T-helper 17 cell (primary cell): ENCODE measurements at regions not wholly inside any gene's neighbourhood (a gene's known extent, or its start where the extent isn't known, plus 50 kb on each side); places are given as distances from the start of the nearest gene placed in this dataset.
A peak's percentile ranks its signal among the peaks of the same experiment; 100 is the strongest.

ENCODE experiments used
- ATAC-seq: fragments of 150-1000 bp; cut with Tn5 transposase; 2 replicates; pipeline ENCODE4 v1.10.0; 2021; ENCODE audit warnings: mild to moderate bottlenecking, moderate library complexity
- DNase-seq, 3 donors: peaks; one replicate each; pipeline versions ENCODE4 v3.0.0 to v3.0.0-alpha.2; 2020 to 2021
- H3K9me3 ChIP-seq: one replicate; pipeline ENCODE4 v1.7.0; 2013; ENCODE audit warnings: low read length, mild to moderate bottlenecking; ENCODE audit not compliant: control insufficient read depth, poor library complexity, severe bottlenecking
- H3K27ac Mint-ChIP-seq: one replicate; pipeline ENCODE4 v1.8.0; 2022; ENCODE audit warnings: mild to moderate bottlenecking, moderate library complexity, mixed read lengths
- H3K27me3 Mint-ChIP-seq: one replicate; pipeline ENCODE4 v1.8.0; 2022; ENCODE audit warnings: mixed read lengths
- H3K36me3 Mint-ChIP-seq: one replicate; pipeline ENCODE4 v1.8.0; 2022; ENCODE audit warnings: low read depth, mixed read lengths
- H3K4me1 Mint-ChIP-seq: one replicate; pipeline ENCODE4 v1.8.0; 2022; ENCODE audit warnings: mild to moderate bottlenecking, mixed read lengths
- H3K4me3 Mint-ChIP-seq: one replicate; pipeline ENCODE4 v1.8.0; 2022; ENCODE audit warnings: mild to moderate bottlenecking, moderate library complexity, mixed read lengths

- no peaks in the 10 kb centered on the region for H3K9me3 ChIP-seq
- DNase-seq = no peak
- Mint-ChIP-seq H3K4me3 (no peak overlapping the region), H3K27me3 (peaks cover 8% of the 10 kb centered on the region), H3K27ac (no peak overlapping the region), H3K4me1 (peaks cover 32% of the 10 kb centered on the region), H3K36me3 (no peaks in the 10 kb centered on the region)
- no peak for ATAC-seq
These were observed 72.3 kb downstream of the FAM76B start for GRCh38 chr11:95717314-95717713.

GRCh38 chr11:95716266-95716665 is 73.3 kb downstream of the FAM76B start:
- peak overlapping the region; percentile 92 for H3K27ac Mint-ChIP-seq
- no peaks in the 10 kb centered on the region for H3K9me3 ChIP-seq
- ATAC-seq (no peak), DNase-seq (no peak)
- H3K4me3 Mint-ChIP-seq = peak overlapping the region; percentile 75
- H3K27me3 Mint-ChIP-seq = peaks cover 18% of the 10 kb centered on the region
- H3K36me3 Mint-ChIP-seq = peaks cover 2% of the 10 kb centered on the region
- peaks cover 36% of the 10 kb centered on the region for H3K4me1 Mint-ChIP-seq

DNA sequence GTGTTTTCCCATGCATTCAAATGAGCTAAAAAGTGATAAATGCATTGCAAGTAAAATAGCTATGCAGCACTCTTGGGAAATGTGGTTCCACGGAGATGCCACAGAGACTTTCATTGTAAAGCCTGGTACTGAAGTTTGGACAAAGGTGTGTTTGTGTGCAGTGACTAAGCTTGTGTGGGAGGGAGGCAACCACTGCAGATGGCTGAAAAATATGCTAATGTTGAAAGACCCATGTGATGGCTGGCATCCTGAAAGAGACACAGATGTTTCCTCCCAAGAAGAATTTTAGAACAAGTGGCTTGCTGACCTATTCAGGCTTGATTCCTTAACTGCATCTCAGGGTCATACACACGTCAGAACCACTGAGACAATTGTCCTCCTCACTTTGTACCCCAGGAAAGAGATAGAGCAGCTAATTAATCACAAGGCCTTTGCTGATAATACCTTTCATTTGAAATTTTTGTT is 73.8 kb downstream of the FAM76B start:
- ATAC-seq (peak; percentile 76), DNase-seq (no peak)
- peak overlapping the region; percentile 92 for H3K27ac Mint-ChIP-seq
- peak overlapping the region; percentile 75 for H3K4me3 Mint-ChIP-seq
- H3K9me3 ChIP-seq = no peaks in the 10 kb centered on the region
- peaks cover 18% of the 10 kb centered on the region for H3K27me3 Mint-ChIP-seq
- H3K4me1 Mint-ChIP-seq = peaks cover 34% of the 10 kb centered on the region
- H3K36me3 Mint-ChIP-seq = peaks cover 2% of the 10 kb centered on the region

GRCh38 chr11:95714843-95715776 is 74.5 kb downstream of the FAM76B start:
- peak overlapping the region; percentile 92 for H3K27ac Mint-ChIP-seq
- peaks cover 18% of the 10 kb centered on the region for H3K27me3 Mint-ChIP-seq
- H3K4me1 Mint-ChIP-seq = peaks cover 29% of the 10 kb centered on the region
- peak overlapping the region; percentile 75 for H3K4me3 Mint-ChIP-seq
- no peaks in the 10 kb centered on the region for H3K9me3 ChIP-seq
- DNase-seq (no peak), ATAC-seq (no peak)
- peaks cover 4% of the 10 kb centered on the region for H3K36me3 Mint-ChIP-seq

GRCh38 chr11:95713428-95713827 is 76.2 kb downstream of the FAM76B start:
- Mint-ChIP-seq H3K4me1 (peaks cover 21% of the 10 kb centered on the region), H3K27me3 (peaks cover 18% of the 10 kb centered on the region), H3K27ac (no peak overlapping the region), H3K4me3 (no peak overlapping the region), H3K36me3 (peaks cover 4% of the 10 kb centered on the region)
- no peaks in the 10 kb centered on the region for H3K9me3 ChIP-seq
- DNase-seq (no peak), ATAC-seq (no peak)

DNA sequence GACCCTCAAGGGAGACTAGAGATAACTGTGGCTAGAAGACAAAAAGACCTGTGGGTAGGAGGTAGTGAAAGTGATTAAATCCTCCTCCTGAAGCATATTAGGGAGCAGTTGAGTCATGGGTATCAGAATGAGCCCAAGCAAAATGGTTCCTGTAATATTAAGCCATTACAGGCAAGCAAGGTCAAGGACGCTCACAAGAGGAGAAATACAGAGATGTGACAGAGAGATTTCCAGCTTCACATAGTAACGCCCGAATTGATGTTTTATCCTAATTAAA is 77.7 kb downstream of the FAM76B start:
- H3K9me3 ChIP-seq = no peaks in the 10 kb centered on the region
- no peak for DNase-seq
- ATAC-seq = no peak
- Mint-ChIP-seq H3K4me1 (peaks cover 21% of the 10 kb centered on the region), H3K36me3 (peaks cover 4% of the 10 kb centered on the region), H3K27me3 (peaks cover 18% of the 10 kb centered on the region), H3K27ac (no peak overlapping the region), H3K4me3 (peak overlapping the region; percentile 56)

DNA sequence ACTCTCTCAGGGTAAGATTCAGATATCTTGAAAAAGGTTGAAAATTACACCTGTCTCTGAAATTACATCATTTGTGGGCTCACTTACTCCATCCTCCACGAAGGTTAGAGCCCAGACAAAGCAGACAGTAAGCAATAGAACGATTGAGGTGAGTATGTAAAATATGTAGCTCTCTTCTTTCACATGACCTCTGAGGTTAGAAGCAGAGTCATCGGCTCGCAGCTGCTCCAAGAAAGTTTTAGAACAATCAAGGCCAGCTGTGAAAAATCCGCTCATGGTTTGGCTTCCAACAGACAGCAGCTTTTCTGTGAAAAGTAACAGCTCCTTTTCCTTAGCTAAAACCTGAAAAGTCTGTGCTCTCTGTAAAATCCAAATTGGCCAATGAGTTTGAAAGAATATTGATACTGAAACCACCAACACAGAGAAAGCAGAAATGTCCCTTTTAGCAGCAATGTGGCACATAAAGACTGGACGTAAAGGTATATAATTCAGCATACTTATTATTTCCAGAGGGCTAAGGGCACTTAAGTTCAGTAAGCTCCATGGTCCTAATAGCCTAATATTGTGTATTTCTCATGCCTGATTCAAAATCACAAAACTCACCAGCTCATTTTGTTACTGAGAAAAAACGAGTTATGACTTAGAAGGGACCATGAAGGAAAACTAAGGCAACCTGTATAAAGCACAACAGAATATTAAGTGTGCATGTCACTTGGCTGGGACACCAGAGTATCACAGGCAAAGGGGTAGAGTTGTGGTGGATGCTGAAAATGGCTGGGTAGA is 78.2 kb downstream of the FAM76B start:
- Mint-ChIP-seq H3K4me3 (peak overlapping the region; percentile 56), H3K27me3 (peaks cover 18% of the 10 kb centered on the region), H3K27ac (no peak overlapping the region), H3K4me1 (peaks cover 20% of the 10 kb centered on the region), H3K36me3 (peaks cover 4% of the 10 kb centered on the region)
- peak; percentile 40 for ATAC-seq
- no peaks in the 10 kb centered on the region for H3K9me3 ChIP-seq
- DNase-seq = no peak

GRCh38 chr11:95708681-95709080 is 80.9 kb downstream of the FAM76B start:
- no peaks in the 10 kb centered on the region for H3K9me3 ChIP-seq
- DNase-seq (no peak), ATAC-seq (no peak)
- H3K4me1 Mint-ChIP-seq = peaks cover 8% of the 10 kb centered on the region
- no peak overlapping the region for H3K4me3 Mint-ChIP-seq
- peaks cover 18% of the 10 kb centered on the region for H3K27me3 Mint-ChIP-seq
- H3K27ac Mint-ChIP-seq = no peak overlapping the region
- peaks cover 4% of the 10 kb centered on the region for H3K36me3 Mint-ChIP-seq

DNA sequence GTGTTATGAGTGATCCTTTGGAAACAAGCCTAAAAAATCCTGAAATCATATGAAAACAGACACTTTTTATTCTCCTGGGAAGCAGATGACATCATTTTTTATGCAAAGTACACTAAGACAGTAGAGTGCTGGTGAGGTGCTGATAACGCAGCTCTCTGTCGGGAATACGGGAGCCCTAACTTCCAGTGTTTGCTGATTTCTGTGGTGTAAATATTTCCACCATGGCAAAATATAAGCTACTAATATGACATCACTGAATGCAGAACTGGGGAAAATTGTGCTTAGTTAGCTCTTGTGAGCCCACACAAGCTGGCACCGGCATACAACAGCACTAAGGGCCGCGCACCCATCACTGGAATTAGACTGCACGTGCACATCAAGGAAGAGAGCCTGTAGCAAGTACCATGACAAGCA is 82.6 kb downstream of the FAM76B start:
- no peak overlapping the region for H3K4me3 Mint-ChIP-seq
- H3K27me3 Mint-ChIP-seq = peaks cover 7% of the 10 kb centered on the region
- H3K9me3 ChIP-seq = no peaks in the 10 kb centered on the region
- no peak overlapping the region for H3K27ac Mint-ChIP-seq
- H3K4me1 Mint-ChIP-seq = peaks cover 6% of the 10 kb centered on the region
- peaks cover 4% of the 10 kb centered on the region for H3K36me3 Mint-ChIP-seq
- DNase-seq = no peak
- no peak for ATAC-seq

DNA sequence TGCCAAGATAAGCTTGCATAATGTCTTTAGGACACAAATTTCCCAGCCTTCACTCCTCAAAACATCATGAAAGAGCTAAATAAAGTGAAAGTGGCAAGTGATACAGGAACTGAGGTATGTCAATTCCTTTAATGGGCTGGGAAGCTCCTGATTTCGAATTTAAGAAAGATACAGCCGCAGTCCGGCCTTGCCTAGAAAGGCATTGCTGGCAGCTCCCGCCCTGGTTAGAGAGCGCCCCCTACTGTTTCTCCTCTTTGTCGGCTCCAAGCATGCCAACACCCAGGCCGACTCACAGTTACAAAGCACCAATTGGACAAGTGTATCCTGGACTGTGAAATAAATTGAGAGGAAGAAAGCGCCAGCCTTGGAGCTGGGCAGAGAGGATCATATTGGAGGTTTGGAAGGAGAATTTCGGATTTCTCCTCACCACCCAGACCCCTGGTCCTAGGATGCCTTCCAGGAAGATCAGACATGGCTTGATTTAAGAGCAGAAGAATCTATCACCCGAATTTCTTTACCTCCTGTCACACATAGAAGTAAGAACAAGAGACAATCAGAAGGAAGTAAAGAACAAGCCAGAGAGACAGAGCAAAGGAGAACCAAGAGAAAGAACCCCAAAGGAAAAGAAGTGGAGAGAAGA is 84.0 kb downstream of the FAM76B start:
- DNase-seq (peak; percentile 55 to 75 (median 64)), ATAC-seq (peak; percentile 96)
- H3K27ac Mint-ChIP-seq = no peak overlapping the region
- H3K4me3 Mint-ChIP-seq = no peak overlapping the region
- H3K27me3 Mint-ChIP-seq = no peaks in the 10 kb centered on the region
- peaks cover 7% of the 10 kb centered on the region for H3K4me1 Mint-ChIP-seq
- peaks cover 2% of the 10 kb centered on the region for H3K36me3 Mint-ChIP-seq
- no peaks in the 10 kb centered on the region for H3K9me3 ChIP-seq

DNA sequence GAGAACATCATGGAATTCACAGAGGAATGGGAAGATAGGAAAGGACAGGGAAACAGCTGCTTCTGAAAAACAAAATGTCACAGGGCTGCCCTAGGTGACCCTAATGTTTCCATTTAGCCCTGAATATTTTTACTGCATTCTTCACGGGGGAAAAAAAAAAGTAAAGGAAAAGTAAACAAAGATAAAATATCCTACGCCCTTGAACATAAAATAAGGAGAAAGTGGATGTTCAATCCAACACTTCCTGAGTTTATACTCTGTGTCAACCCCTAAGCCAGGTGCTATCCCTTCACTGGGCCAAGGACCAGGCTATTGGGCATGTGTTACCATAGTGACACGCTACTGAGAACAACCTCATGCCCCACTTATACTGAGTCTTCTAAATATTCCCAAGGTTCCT is 84.7 kb downstream of the FAM76B start:
- no peaks in the 10 kb centered on the region for H3K36me3 Mint-ChIP-seq

GRCh38 chr11:95703049-95703448 is 86.5 kb downstream of the FAM76B start:
- no peak overlapping the region for H3K27ac Mint-ChIP-seq
- peaks cover 30% of the 10 kb centered on the region for H3K4me1 Mint-ChIP-seq
- no peaks in the 10 kb centered on the region for H3K27me3 Mint-ChIP-seq
- ATAC-seq (no peak), DNase-seq (no peak)
- no peaks in the 10 kb centered on the region for H3K36me3 Mint-ChIP-seq
- peak overlapping the region; percentile 41 for H3K4me3 Mint-ChIP-seq
- H3K9me3 ChIP-seq = no peaks in the 10 kb centered on the region

More for the DNA sequence above, 84.7 kb downstream of the FAM76B start:
- no peak for DNase-seq
- H3K4me3 Mint-ChIP-seq = no peak overlapping the region
- ATAC-seq = no peak
- peaks cover 14% of the 10 kb centered on the region for H3K4me1 Mint-ChIP-seq
- no peak overlapping the region for H3K27ac Mint-ChIP-seq
- H3K27me3 Mint-ChIP-seq = no peaks in the 10 kb centered on the region
- no peaks in the 10 kb centered on the region for H3K9me3 ChIP-seq

GRCh38 chr11:95702526-95702925 is 87.1 kb downstream of the FAM76B start:
- no peaks in the 10 kb centered on the region for H3K27me3 Mint-ChIP-seq
- H3K9me3 ChIP-seq = no peaks in the 10 kb centered on the region
- DNase-seq (no peak), ATAC-seq (no peak)
- H3K36me3 Mint-ChIP-seq = no peaks in the 10 kb centered on the region
- H3K4me3 Mint-ChIP-seq = no peak overlapping the region
- H3K27ac Mint-ChIP-seq = no peak overlapping the region
- peaks cover 33% of the 10 kb centered on the region for H3K4me1 Mint-ChIP-seq
